ENCODE measurements at regions not wholly inside any gene's neighbourhood (a gene's known extent, or its start where the extent isn't known, plus 50 kb on each side); places are given as distances from the start of the nearest gene placed in this dataset.
A peak's percentile ranks its signal among the peaks of the same experiment; 100 is the strongest.

GRCh38 chr2:18123211-18123570 lies 244.7 kb downstream of the KCNS3 start:
- no peak for TF ChIP-seq CTCF (IDR thresholded peaks at IDR 0.05)
- no peak for ATAC-seq (ENCODE audit: low FRiP score)
- no peak for DNase-seq (ENCODE audit: low spot score)

GRCh38 chr2:18122544-18123210 lies 244.2 kb downstream of the KCNS3 start:
- no peak for DNase-seq (ENCODE audit: low spot score)
- no peak for ATAC-seq (ENCODE audit: low FRiP score)
- TF ChIP-seq CTCF (IDR thresholded peaks at IDR 0.05) = no peak

- ATAC-seq (ENCODE audit: low FRiP score) = peak; percentile 87
Observed at GRCh38 chr2:18119883-18120282, 241.4 kb downstream of the KCNS3 start.

GRCh38 chr2:18118703-18119102 lies 240.2 kb downstream of the KCNS3 start:
- DNase-seq (ENCODE audit: low spot score) (no peak), ATAC-seq (ENCODE audit: low FRiP score) (no peak)
- no peak for TF ChIP-seq CTCF (IDR thresholded peaks at IDR 0.05)

More at GRCh38 chr2:18119883-18120282, 241.4 kb downstream of the KCNS3 start:
- DNase-seq (ENCODE audit: low spot score) = no peak
- no peak for TF ChIP-seq CTCF (IDR thresholded peaks at IDR 0.05)

GRCh38 chr2:18117592-18117991 lies 239.1 kb downstream of the KCNS3 start:
- no peak for TF ChIP-seq CTCF (IDR thresholded peaks at IDR 0.05)
- ATAC-seq (ENCODE audit: low FRiP score) = no peak
- no peak for DNase-seq (ENCODE audit: low spot score)

GRCh38 chr2:18110222-18110621 lies 231.8 kb downstream of the KCNS3 start:
- TF ChIP-seq CTCF (IDR thresholded peaks at IDR 0.05) = no peak
- ATAC-seq (ENCODE audit: low FRiP score) (no peak), DNase-seq (ENCODE audit: low spot score) (no peak)

GRCh38 chr2:18106841-18107240 lies 228.4 kb downstream of the KCNS3 start:
- no peak for ATAC-seq (ENCODE audit: low FRiP score)
- DNase-seq (ENCODE audit: low spot score) = no peak
- TF ChIP-seq CTCF (IDR thresholded peaks at IDR 0.05) = no peak
